ENCODE measurements at regions not wholly inside any gene's neighbourhood (a gene's known extent, or its start where the extent isn't known, plus 50 kb on each side); places are given as distances from the start of the nearest gene placed in this dataset.

DNA sequence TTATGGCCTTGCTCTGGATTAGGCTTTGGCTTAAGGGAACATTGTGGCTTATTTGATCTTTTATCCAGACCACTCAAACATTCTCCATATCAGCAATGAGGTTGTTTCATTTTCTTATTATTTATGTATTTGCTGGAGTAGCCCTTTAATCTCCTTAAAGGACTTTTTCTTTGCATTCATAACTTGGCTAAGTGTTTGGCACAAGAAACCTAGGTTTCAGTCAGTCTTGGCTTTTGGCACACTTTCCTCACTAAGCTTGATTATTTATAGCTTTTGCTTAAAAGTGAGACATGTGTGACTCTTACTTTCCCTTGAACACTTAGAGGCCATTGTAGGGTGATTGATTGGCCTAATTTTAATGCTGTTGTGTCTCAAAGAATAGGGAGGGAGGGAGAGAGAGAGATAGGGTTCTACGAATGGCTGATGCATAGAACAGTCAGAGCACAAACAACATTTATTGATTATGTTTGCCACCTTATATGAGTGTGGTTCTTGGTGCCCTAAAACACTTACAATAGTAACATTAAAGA lies 2265.3 kb upstream of the C9orf72 start:
- TF ChIP-seq POLR2A (IDR thresholded peaks at IDR 0.05; ENCODE audit: low read depth, low read length), result no peak
- FAIRE-seq, result no peak
- DNase-seq (ENCODE audit: insufficient read length, low spot score), result no peak

GRCh38 chr9:29844251-29844650 lies 2271.0 kb upstream of the C9orf72 start:
- no peak for DNase-seq (ENCODE audit: insufficient read length, low spot score)
- FAIRE-seq, result no peak
- no peak for TF ChIP-seq POLR2A (IDR thresholded peaks at IDR 0.05; ENCODE audit: low read depth, low read length)

DNA sequence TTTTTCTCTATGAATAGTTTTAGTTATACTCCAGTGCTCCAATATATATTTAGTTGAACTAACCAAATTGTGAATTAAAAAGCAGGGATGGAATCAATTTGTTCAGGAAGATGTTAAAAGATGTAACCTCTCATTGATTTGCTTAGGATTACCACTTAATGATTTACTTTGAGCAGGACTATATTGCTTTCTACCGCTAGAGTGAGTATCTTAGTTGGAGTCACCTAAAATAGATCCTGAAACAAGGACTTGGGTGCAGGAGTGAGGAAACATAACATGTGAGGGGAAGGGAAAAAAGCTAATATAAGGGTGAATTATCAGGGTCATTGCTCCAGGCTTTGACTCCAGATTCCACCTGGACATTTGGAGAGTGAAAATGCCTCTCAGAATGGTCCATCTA lies 2277.4 kb upstream of the C9orf72 start:
- DNase-seq (ENCODE audit: insufficient read length, low spot score) (no peak), FAIRE-seq (no peak)
- no peak for TF ChIP-seq POLR2A (IDR thresholded peaks at IDR 0.05; ENCODE audit: low read depth, low read length)

DNA sequence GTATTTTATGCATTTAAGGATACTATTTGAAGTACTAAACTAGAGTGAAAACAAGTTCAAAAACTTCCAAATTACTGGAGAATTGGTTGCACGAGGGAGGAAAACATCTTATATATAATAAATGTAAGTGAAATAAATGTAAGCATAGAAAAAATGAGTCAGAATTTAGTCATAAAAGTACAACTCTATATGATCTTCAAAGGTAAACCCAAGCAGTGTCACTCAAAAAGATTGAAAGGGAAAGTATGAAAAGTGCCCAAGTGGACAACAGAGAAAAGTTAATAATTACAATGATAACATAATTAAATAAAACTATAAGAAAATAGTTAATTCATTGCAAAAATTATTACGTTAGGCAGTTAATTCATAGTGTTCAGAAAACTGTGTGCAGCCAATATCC lies 2288.5 kb upstream of the C9orf72 start:
- no peak for TF ChIP-seq POLR2A (IDR thresholded peaks at IDR 0.05; ENCODE audit: low read depth, low read length)
- no peak for DNase-seq (ENCODE audit: insufficient read length, low spot score)
- no peak for FAIRE-seq

DNA sequence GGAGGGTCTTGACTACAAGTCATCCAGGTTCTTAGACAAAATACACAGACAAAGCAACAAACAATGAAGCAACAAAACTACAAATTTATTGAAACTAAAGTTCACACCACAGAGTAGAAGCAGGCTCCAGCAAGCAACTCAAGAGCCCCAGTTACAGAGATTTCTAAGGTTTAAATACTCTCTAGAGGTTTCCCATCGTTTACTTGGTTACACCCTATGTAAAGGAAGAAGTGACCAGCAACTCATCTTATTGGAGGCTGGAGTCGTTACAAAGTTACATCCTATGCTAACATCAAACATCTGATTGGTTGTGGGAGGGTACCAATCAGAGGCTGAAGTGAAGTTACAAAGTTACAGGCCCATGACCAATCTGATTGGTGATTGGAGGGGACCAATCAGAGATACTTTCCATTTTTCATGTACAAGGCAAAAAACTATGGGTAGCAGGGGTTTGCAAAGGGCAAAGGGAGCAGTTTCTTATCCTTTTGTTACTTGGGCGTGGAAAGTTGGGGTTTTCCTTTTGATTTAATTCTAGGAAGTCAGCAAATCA lies 2292.6 kb upstream of the C9orf72 start:
- DNase-seq (ENCODE audit: insufficient read length, low spot score) (no peak), FAIRE-seq (no peak)
- TF ChIP-seq POLR2A (IDR thresholded peaks at IDR 0.05; ENCODE audit: low read depth, low read length), result no peak

- DNase-seq (ENCODE audit: insufficient read length, low spot score), result no peak
- no peak for FAIRE-seq
- no peak for TF ChIP-seq POLR2A (IDR thresholded peaks at IDR 0.05; ENCODE audit: low read depth, low read length)
Measured at GRCh38 chr9:29866556-29866955, 2293.3 kb upstream of the C9orf72 start.

DNA sequence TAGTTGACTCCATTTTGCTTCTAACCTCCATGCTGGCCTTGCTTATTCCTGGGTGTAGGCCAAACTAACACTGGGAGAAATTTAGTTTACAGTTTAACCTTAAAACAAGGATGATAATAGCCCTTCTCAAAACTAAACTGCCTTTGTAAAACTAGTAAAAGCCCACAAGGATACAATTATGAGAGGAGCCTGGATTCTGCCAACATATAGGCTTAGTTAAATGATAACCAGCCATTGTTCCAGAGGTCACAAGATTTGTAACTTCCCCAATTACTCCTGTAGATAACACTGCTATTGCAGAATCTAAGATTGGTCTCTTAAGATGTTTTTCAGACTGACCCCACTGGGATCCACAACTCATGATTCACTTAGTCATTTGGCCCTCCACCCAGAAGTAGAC lies 2300.3 kb upstream of the C9orf72 start:
- TF ChIP-seq POLR2A (IDR thresholded peaks at IDR 0.05; ENCODE audit: low read depth, low read length), result no peak
- FAIRE-seq, result no peak

DNA sequence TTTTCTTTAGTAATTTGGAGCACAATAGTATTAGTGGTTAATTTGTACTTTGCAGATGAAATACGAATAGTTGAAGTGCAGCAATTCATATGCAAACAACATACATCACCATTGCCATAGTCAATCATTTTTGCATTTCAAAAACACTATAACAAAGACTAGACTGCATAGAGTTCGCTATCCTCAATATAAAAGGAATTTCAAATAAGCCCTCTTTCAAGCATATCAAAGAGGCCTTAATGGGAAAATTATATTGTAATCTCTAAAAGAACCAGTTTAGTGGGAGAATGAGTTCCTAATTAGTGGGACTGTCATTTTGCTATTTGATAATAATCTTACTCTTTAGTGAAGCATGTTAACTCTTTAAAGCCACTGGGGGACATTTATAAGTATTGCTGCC lies 2302.3 kb upstream of the C9orf72 start:
- TF ChIP-seq POLR2A (IDR thresholded peaks at IDR 0.05; ENCODE audit: low read depth, low read length), result no peak
- FAIRE-seq, result no peak
- no peak for DNase-seq (ENCODE audit: insufficient read length, low spot score)

More for the DNA sequence above, 2300.3 kb upstream of the C9orf72 start:
- no peak for DNase-seq (ENCODE audit: insufficient read length, low spot score)

DNA sequence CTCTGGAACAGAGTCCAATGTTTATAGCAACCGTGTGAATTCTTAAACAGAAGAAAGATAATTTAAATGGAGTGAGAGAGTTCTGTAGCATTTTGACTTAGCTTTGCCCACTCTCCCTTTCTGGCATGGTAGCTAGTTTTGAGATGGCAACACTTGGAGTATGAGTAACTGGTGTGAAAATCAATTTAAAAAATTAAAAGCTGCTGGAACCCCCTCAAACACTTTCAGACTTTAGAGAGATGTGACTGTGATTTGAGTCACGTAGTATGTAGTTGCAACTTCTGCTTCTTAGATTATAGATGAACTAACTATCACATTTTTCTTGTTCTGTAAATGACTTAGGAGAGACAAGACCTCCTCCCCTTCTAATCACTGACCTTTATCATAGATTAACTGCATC lies 2309.5 kb upstream of the C9orf72 start:
- FAIRE-seq (no peak), DNase-seq (ENCODE audit: insufficient read length, low spot score) (no peak)
- no peak for TF ChIP-seq POLR2A (IDR thresholded peaks at IDR 0.05; ENCODE audit: low read depth, low read length)

- no peak for FAIRE-seq
- no peak for TF ChIP-seq POLR2A (IDR thresholded peaks at IDR 0.05; ENCODE audit: low read depth, low read length)
- DNase-seq (ENCODE audit: insufficient read length, low spot score), result no peak
Measured at GRCh38 chr9:29906065-29906464, 2332.8 kb upstream of the C9orf72 start.

DNA sequence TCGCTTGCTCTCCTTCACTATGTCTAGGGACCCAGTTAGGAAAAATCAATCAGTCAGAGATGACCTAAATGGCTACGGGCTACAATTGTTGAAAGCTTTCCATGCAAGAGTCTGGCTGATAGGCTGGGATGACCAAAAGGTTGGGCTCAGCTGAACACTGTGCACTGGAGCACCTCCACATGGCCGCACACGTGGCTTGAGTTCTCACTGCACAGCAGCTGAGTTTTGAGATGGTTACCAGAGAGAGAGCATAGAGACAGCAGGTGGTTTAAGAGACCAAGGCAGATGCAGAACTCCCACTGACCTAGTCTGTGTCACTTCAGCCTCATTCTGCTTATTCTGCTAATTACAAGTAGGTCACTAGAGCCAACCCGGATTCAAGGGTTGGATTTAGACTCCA lies 2354.8 kb upstream of the C9orf72 start:
- no peak for TF ChIP-seq POLR2A (IDR thresholded peaks at IDR 0.05; ENCODE audit: low read depth, low read length)
- no peak for DNase-seq (ENCODE audit: insufficient read length, low spot score)
- no peak for FAIRE-seq

GRCh38 chr9:29939559-29939958 lies 2366.3 kb upstream of the C9orf72 start:
- no peak for TF ChIP-seq POLR2A (IDR thresholded peaks at IDR 0.05; ENCODE audit: low read depth, low read length)
- FAIRE-seq, result no peak

DNA sequence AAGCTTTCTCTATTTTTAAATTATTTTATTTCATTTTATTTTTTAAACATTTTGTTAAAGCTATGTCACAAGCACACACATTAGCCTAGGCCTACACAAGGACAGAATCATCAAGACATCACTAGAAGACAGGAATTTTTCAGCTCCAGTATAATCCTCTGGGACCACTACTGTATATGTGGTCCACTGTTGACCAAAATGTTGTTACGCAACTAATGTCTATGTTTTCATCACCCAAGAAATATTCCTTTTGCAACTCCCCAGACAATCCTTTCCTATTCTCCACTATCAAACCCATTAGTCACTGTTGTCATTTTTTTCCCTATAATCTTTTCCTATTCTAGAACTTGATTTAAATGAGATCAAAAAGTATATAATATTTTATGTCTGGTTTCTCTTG lies 2371.7 kb upstream of the C9orf72 start:
- no peak for TF ChIP-seq POLR2A (IDR thresholded peaks at IDR 0.05; ENCODE audit: low read depth, low read length)
- FAIRE-seq (no peak), DNase-seq (ENCODE audit: insufficient read length, low spot score) (no peak)

More at GRCh38 chr9:29939559-29939958, 2366.3 kb upstream of the C9orf72 start:
- DNase-seq (ENCODE audit: insufficient read length, low spot score), result no peak

- FAIRE-seq (no peak), DNase-seq (ENCODE audit: insufficient read length, low spot score) (no peak)
- no peak for TF ChIP-seq POLR2A (IDR thresholded peaks at IDR 0.05; ENCODE audit: low read depth, low read length)
Measured at GRCh38 chr9:29958469-29958868, 2385.2 kb upstream of the C9orf72 start.

DNA sequence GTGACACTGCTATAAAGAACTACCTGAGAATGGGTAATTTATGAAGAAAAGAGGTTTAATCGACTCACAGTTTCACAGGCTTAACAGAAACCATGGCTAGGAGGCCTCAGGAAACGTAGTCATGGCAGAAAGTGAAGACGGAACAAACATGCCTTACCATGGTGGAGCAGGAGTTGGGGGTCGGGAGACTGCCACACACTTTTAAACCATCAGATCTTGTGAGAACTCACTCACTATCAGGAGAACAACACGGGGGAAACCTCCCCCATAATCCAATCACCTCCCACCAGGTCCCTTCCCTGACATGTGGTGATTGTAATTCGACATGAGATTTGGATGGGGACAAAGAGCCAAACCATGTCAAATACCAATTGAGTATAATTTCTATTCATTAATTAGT lies 2392.6 kb upstream of the C9orf72 start:
- no peak for FAIRE-seq
- no peak for DNase-seq (ENCODE audit: insufficient read length, low spot score)
- TF ChIP-seq POLR2A (IDR thresholded peaks at IDR 0.05; ENCODE audit: low read depth, low read length), result no peak

GRCh38 chr9:29966247-29966646 lies 2393.0 kb upstream of the C9orf72 start:
- DNase-seq (ENCODE audit: insufficient read length, low spot score) (no peak), FAIRE-seq (no peak)
- TF ChIP-seq POLR2A (IDR thresholded peaks at IDR 0.05; ENCODE audit: low read depth, low read length), result no peak

All from H54 (cell line).